ENCODE measurements at regions not wholly inside any gene's neighbourhood (a gene's known extent, or its start where the extent isn't known, plus 50 kb on each side); places are given as distances from the start of the nearest gene placed in this dataset.

DNA sequence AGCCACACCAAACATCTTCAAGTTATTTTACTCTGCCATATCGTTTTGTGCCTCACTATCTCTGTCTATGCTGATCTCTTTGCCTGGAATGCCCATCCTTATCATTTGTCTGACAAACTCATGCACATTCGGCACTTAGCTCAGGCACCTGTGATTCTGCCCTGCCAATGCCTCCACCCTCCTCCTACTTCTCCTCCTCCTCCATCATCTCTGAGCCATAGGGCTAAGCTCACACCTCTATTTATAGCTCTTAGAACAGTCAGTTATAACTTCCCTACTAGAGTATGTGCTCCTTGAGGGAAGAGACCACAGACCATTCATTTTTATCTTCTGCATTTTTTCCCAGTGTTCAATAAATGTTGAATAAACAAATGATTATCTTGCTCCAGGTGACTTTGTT lies 51.2 kb upstream of the CDK13 start:
- Histone ChIP-seq H3K27ac (ENCODE audit: insufficient read depth in 1 of 2, low read depth in 1 of 2, low read length in 2 of 2, poor library complexity in 1 of 2, severe bottlenecking in 2 of 2) (no peak overlapping the region), H3K4me1 (ENCODE audit: control extremely low read depth in 1 of 4, control insufficient read depth in 4 of 4, insufficient read depth in 4 of 4, low read length in 3 of 4) (peaks cover 0 to 3% (median under 1%) of the 10 kb centered on the region in 4 experiments), H3K9me3 (ENCODE audit: control extremely low read depth in 1 of 5, control insufficient read depth in 4 of 5, insufficient read depth in 2 of 5, low read depth in 1 of 5, low read length in 4 of 5) (no peaks in the 10 kb centered on the region), H3K4me3 (ENCODE audit: control insufficient read depth in 1 of 7, extremely low read depth in 1 of 7, insufficient read depth in 4 of 7, low read depth in 2 of 7, low read length in 6 of 7) (no peak overlapping the region), H3K27me3 (replicated peaks in 2 of 5; ENCODE audit: control insufficient read depth in 4 of 5, insufficient read depth in 5 of 5, low read length in 4 of 5) (no peaks in the 10 kb centered on the region), H3K36me3 (ENCODE audit: control insufficient read depth in 4 of 4, insufficient read depth in 4 of 4, low read length in 3 of 4) (no peaks in the 10 kb centered on the region)
- ChIA-PET CTCF (interaction anchor here (1.0 to 8.9 kb wide), 2 partner anchors 147 to 153 kb away, joined by 3 to 84 read pairs; no protein-coding TSS in a partner anchor), POLR2A (no interaction called here)
- DNase-seq, result no peak
- 100% methylated on average over 1 of the region's 2 CpGs for WGBS (ENCODE audit: insufficient coverage)

All from common myeloid progenitor, CD34-positive (primary cell).